Left ventricle myocardium inferior (tissue), 1 donor: ENCODE measurements at regions not wholly inside any gene's neighbourhood (a gene's known extent, or its start where the extent isn't known, plus 50 kb on each side); places are given as distances from the start of the nearest gene placed in this dataset.

ENCODE experiments used
- DNase-seq: peaks from one replicate; pipeline ENCODE4 v3.0.0-alpha.2; 2020
- H3K27ac ChIP-seq: fragments of 200-600 bp; replicated peaks from 2 replicates; pipeline ENCODE4 v1.8.0; 2021
- H3K27me3 ChIP-seq: fragments of 200-600 bp; 2 replicates; pipeline ENCODE4 v1.8.0; 2021; ENCODE audit warnings: low read depth
- H3K36me3 ChIP-seq: fragments of 200-600 bp; 2 replicates; pipeline ENCODE4 v1.8.0; 2021
- H3K4me1 ChIP-seq: fragments of 200-600 bp; 2 replicates; pipeline ENCODE4 v1.8.0; 2021
- H3K4me3 ChIP-seq: fragments of 200-600 bp; 2 replicates; pipeline ENCODE4 v1.8.0; 2021; ENCODE audit warnings: mild to moderate bottlenecking, moderate library complexity
- H3K9me3 ChIP-seq: fragments of 200-600 bp; replicated peaks from 2 replicates; pipeline ENCODE4 v1.8.0; 2021
- intact Hi-C: fragments of 100-400 bp; cut with micrococcal nuclease; formaldehyde crosslinking; loops from one replicate; pipeline ENCODE4 v1.11.0; 2022
- TF ChIP-seq, protein P1 (sequence below): fragments of 200-600 bp; IDR thresholded peaks from 2 replicates; pipeline ENCODE4 v1.8.0; 2021; ENCODE audit warnings: antibody characterized with exemption, mild to moderate bottlenecking, borderline replicate concordance
- donor health status: DM: no; HTN: yes; CAD: no; lungs with severe emphysema.

DNA sequence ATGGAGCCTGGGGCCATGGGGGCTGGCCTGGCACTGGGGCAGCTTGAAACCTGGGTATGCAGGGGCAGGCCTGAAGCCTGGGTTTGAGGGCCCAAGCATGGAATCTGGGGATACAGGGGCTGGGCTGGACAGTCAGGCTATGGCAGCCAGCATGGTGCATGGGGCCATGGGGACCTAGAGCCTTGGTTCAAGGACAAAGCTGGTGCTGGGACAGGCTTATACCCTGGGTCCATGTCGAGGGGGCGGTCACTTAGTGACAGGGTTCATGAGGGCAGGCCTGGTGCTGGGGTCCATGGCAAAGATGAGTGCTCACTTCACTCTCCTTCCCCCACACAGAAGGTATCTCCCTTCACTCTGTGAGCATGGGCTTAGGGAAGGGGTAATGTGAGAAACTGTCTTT lies 116.2 kb downstream of the BBS10 start:
- intact Hi-C loops = no loop called here
- no peak for DNase-seq
- Histone ChIP-seq H3K36me3 (no peaks in the 10 kb centered on the region), H3K27me3 (no peaks in the 10 kb centered on the region), H3K4me1 (no peaks in the 10 kb centered on the region), H3K27ac (no peak overlapping the region), H3K9me3 (no peaks in the 10 kb centered on the region), H3K4me3 (no peak overlapping the region)
- TF ChIP-seq, protein P1, sequence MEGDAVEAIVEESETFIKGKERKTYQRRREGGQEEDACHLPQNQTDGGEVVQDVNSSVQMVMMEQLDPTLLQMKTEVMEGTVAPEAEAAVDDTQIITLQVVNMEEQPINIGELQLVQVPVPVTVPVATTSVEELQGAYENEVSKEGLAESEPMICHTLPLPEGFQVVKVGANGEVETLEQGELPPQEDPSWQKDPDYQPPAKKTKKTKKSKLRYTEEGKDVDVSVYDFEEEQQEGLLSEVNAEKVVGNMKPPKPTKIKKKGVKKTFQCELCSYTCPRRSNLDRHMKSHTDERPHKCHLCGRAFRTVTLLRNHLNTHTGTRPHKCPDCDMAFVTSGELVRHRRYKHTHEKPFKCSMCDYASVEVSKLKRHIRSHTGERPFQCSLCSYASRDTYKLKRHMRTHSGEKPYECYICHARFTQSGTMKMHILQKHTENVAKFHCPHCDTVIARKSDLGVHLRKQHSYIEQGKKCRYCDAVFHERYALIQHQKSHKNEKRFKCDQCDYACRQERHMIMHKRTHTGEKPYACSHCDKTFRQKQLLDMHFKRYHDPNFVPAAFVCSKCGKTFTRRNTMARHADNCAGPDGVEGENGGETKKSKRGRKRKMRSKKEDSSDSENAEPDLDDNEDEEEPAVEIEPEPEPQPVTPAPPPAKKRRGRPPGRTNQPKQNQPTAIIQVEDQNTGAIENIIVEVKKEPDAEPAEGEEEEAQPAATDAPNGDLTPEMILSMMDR = no peak

DNA sequence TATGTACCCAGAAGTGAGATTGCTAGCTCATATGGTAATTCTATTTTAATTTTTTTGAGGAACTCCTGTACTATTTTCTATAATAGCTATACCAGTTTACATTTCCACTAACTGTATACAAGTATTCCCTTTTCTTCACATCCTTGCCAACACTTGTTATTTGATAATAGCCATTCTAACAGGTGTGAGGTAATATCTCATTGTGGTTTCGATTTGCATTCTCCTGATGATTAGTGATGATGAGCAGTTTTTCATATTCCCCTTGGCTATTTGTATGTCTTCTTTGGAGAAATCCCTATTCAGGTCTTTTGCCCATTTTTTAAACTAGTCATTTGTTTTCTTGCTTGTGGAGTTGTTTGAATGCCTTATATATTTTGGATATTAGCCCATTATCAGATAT lies 121.3 kb downstream of the BBS10 start:
- Histone ChIP-seq H3K9me3 (no peaks in the 10 kb centered on the region), H3K27ac (no peak overlapping the region), H3K27me3 (no peaks in the 10 kb centered on the region), H3K4me3 (no peak overlapping the region), H3K4me1 (no peaks in the 10 kb centered on the region), H3K36me3 (no peaks in the 10 kb centered on the region)
- intact Hi-C loops = no loop called here
- DNase-seq = no peak
- TF ChIP-seq, protein P1 = no peak

DNA sequence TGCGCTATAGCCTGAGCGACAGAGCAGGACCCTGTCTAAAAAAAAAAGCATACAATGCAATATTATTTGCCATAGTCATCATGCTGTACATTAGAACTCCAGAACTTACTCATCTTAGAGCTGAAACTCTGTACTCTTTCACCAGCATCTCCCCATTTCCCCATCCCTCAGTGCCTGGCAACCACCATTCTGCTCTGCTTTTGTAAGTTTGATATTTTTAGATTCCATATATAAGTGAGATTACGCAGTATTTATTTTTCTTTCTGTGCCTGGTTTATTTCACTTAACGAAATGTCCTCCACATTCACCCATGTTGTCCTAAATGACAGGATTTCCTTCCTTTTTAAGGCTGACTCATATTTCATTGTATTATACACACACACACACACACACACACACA lies 121.8 kb downstream of the BBS10 start:
- intact Hi-C loops = no loop called here
- Histone ChIP-seq H3K27ac (no peak overlapping the region), H3K9me3 (no peaks in the 10 kb centered on the region), H3K27me3 (no peaks in the 10 kb centered on the region), H3K36me3 (no peaks in the 10 kb centered on the region), H3K4me1 (no peaks in the 10 kb centered on the region), H3K4me3 (no peak overlapping the region)
- TF ChIP-seq, protein P1 = no peak
- DNase-seq = no peak

DNA sequence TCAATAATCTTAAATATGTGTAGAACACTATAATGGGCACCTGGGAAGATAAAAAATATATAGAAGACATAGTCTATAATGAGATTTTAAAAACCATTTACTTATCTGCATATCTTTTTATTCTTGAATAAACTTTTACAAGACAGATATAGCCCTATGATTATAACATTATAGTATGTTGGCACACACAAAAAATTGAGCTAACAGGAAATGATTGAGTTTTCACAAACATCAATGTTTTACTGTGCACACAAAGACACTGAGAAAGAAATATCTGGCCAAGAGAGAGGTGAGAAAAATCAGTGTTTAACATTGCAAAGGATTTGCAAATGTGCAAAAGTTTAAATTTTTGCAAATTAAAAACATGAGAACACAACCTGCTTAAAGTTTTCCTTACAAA lies 124.3 kb downstream of the BBS10 start:
- no peaks in the 10 kb centered on the region for H3K36me3 ChIP-seq
- intact Hi-C loops = no loop called here
- H3K9me3 ChIP-seq = no peaks in the 10 kb centered on the region
- TF ChIP-seq, protein P1 = no peak
- H3K4me3 ChIP-seq = no peak overlapping the region
- H3K27me3 ChIP-seq = no peaks in the 10 kb centered on the region
- H3K4me1 ChIP-seq = no peaks in the 10 kb centered on the region
- DNase-seq = no peak
- H3K27ac ChIP-seq = no peak overlapping the region

DNA sequence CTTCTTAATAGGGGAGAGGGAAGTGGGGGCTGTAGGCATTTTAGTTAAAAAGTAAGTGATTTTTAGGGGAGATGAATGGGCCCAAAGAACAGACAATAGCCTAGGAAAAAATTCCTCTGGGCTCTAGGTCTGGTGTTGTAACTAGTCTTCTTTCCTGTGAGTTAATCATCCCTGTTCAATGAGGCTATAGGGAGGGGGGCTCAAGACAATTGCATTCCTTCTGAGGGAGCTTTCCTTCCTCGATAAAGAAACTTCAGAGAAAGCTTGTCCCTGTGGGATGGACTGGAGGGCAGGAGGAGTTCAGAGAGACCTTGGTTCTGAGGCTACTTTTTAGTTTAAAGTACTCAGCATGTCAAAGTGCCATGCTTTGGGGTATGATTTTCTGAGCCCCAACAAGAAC lies 127.2 kb downstream of the BBS10 start:
- TF ChIP-seq, protein P1 = no peak
- H3K4me3 ChIP-seq = no peak overlapping the region
- no peak overlapping the region for H3K27ac ChIP-seq
- H3K27me3 ChIP-seq = peaks cover 6% of the 10 kb centered on the region
- DNase-seq = no peak
- no peaks in the 10 kb centered on the region for H3K36me3 ChIP-seq
- H3K4me1 ChIP-seq = no peaks in the 10 kb centered on the region
- intact Hi-C loops = no loop called here
- no peaks in the 10 kb centered on the region for H3K9me3 ChIP-seq

DNA sequence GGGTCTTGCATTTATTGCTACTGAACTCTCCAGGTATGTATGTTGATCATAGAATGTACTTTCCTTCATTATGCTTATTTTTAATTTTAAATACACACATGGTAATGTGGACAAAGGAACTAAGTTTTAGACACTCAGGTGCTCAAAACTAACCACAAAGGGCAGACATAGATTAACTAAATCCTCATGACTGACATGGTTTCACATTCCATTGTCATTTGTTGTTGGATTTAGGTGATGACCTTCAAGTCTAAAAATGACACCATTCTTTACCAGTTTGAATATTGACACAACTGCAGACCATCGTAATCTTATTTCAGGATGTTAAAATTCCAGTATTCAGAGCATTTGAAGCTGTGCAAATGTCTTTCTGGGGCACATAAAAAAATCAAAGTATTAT lies 128.4 kb downstream of the BBS10 start:
- no peaks in the 10 kb centered on the region for H3K9me3 ChIP-seq
- no peak overlapping the region for H3K4me3 ChIP-seq
- DNase-seq = no peak
- TF ChIP-seq, protein P1 = no peak
- H3K36me3 ChIP-seq = no peaks in the 10 kb centered on the region
- intact Hi-C loops = no loop called here
- no peaks in the 10 kb centered on the region for H3K4me1 ChIP-seq
- no peak overlapping the region for H3K27ac ChIP-seq
- peaks cover 6% of the 10 kb centered on the region for H3K27me3 ChIP-seq
